Right ventricle myocardium superior (tissue), 1 donor: ENCODE measurements at regions not wholly inside any gene's neighbourhood (a gene's known extent, or its start where the extent isn't known, plus 50 kb on each side); places are given as distances from the start of the nearest gene placed in this dataset.

Experiments
- ATAC-seq: fragments of 200-7000 bp; cut with Tn5 transposase; one replicate; pipeline ENCODE4 v1.9.1; 2020; ENCODE audit warnings: mild to moderate bottlenecking; ENCODE audit not compliant: poor library complexity
- DNase-seq: peaks from one replicate; pipeline ENCODE4 v3.0.0-alpha.2; 2020
- intact Hi-C: fragments of 100-400 bp; cut with DNase I; formaldehyde crosslinking; loops from one replicate; pipeline ENCODE4 v1.11.2; 2022
- donor health status: DM: no; HTN: yes; CAD: no; lungs with severe emphysema.

- DNase-seq (no peak), ATAC-seq (no peak)
- intact Hi-C loops = no loop called here
Measured at GRCh38 chr15:91685436-91685835, 168.1 kb upstream of the SLCO3A1 start.

GRCh38 chr15:91688811-91689210 lies 164.7 kb upstream of the SLCO3A1 start:
- intact Hi-C loops = no loop called here
- no peak for ATAC-seq
- DNase-seq = no peak

GRCh38 chr15:91689377-91689776 lies 164.1 kb upstream of the SLCO3A1 start:
- peak; percentile 35 for ATAC-seq
- intact Hi-C loops = no loop called here
- no peak for DNase-seq

GRCh38 chr15:91692596-91692995 lies 160.9 kb upstream of the SLCO3A1 start:
- DNase-seq (no peak), ATAC-seq (no peak)
- intact Hi-C loops = no loop called here

- ATAC-seq (peak; percentile 90), DNase-seq (peak; percentile 69)
- intact Hi-C loops = no loop called here
Measured at GRCh38 chr15:91694131-91694830, 159.2 kb upstream of the SLCO3A1 start.

GRCh38 chr15:91694831-91695210 lies 158.7 kb upstream of the SLCO3A1 start:
- peak; percentile 91 for ATAC-seq
- intact Hi-C loops = no loop called here
- DNase-seq = no peak

- DNase-seq (no peak), ATAC-seq (no peak)
- intact Hi-C loops = no loop called here
Measured at GRCh38 chr15:91695799-91696198, 157.7 kb upstream of the SLCO3A1 start.

- no peak for DNase-seq
- ATAC-seq = no peak
- intact Hi-C loops = no loop called here
Measured at GRCh38 chr15:91696981-91697380, 156.5 kb upstream of the SLCO3A1 start.

- ATAC-seq = no peak
- intact Hi-C loops = no loop called here
- no peak for DNase-seq
Measured at GRCh38 chr15:91698241-91698640, 155.3 kb upstream of the SLCO3A1 start.

GRCh38 chr15:91699741-91700140 lies 153.8 kb upstream of the SLCO3A1 start:
- ATAC-seq = no peak
- no peak for DNase-seq
- intact Hi-C loops = no loop called here

GRCh38 chr15:91703274-91703673 lies 150.2 kb upstream of the SLCO3A1 start:
- ATAC-seq (no peak), DNase-seq (no peak)
- intact Hi-C loops = no loop called here

- intact Hi-C loops = no loop called here
- ATAC-seq (peak; percentile 23), DNase-seq (no peak)
Measured at GRCh38 chr15:91704343-91704742, 149.2 kb upstream of the SLCO3A1 start.

- intact Hi-C loops = loop anchor here (2.0 kb wide), 1 partner anchor 376 kb away; no protein-coding TSS in a partner anchor
- DNase-seq = peak; percentile 72
Measured at GRCh38 chr15:91706322-91707032, 147.0 kb upstream of the SLCO3A1 start.

GRCh38 chr15:91710080-91710698 lies 143.3 kb upstream of the SLCO3A1 start:
- ATAC-seq = no peak
- intact Hi-C loops = loop anchor here (5.0 kb wide), 1 partner anchor 137 kb away; no protein-coding TSS in a partner anchor
- no peak for DNase-seq

More at GRCh38 chr15:91706322-91707032, 147.0 kb upstream of the SLCO3A1 start:
- peak; percentile 85 for ATAC-seq

GRCh38 chr15:91711384-91712033 lies 142.0 kb upstream of the SLCO3A1 start:
- ATAC-seq = no peak
- DNase-seq = no peak
- intact Hi-C loops = loop anchor here (5.0 kb wide), 1 partner anchor 136 kb away; no protein-coding TSS in a partner anchor

- DNase-seq (no peak), ATAC-seq (no peak)
- intact Hi-C loops = loop anchor here (5.0 kb wide), 1 partner anchor 135 kb away; no protein-coding TSS in a partner anchor
Measured at GRCh38 chr15:91712286-91712685, 141.2 kb upstream of the SLCO3A1 start.

GRCh38 chr15:91716536-91716935 lies 137.0 kb upstream of the SLCO3A1 start:
- ATAC-seq = no peak
- intact Hi-C loops = no loop called here

GRCh38 chr15:91717811-91718210 lies 135.7 kb upstream of the SLCO3A1 start:
- no peak for ATAC-seq
- DNase-seq = no peak
- intact Hi-C loops = no loop called here

More at GRCh38 chr15:91716536-91716935, 137.0 kb upstream of the SLCO3A1 start:
- DNase-seq = no peak

- DNase-seq (no peak), ATAC-seq (no peak)
- intact Hi-C loops = no loop called here
Measured at GRCh38 chr15:91723959-91724358, 129.5 kb upstream of the SLCO3A1 start.
